HUES64 (cell line): ENCODE measurements at regions not wholly inside any gene's neighbourhood (a gene's known extent, or its start where the extent isn't known, plus 50 kb on each side); places are given as distances from the start of the nearest gene placed in this dataset.
"Not testable (repeated sequence)": the region's sequence is repeated elsewhere in the genome, so short reads cannot be mapped to it uniquely, and the experiment has no call there.

ENCODE experiments used
- H3K27ac ChIP-seq: 2 replicates; pipeline ENCODE4 v1.7.0; 2013; ENCODE audit warnings: low read depth, low read length, inconsistent platforms
- H3K27me3 ChIP-seq: 2 replicates; pipeline ENCODE4 v1.6.1; 2013; ENCODE audit warnings: mild to moderate bottlenecking, low read length; ENCODE audit not compliant: insufficient read depth
- H3K36me3 ChIP-seq: 2 replicates; pipeline ENCODE4 v1.6.1; 2013; ENCODE audit warnings: mild to moderate bottlenecking, low read length; ENCODE audit not compliant: insufficient read depth
- H3K4me1 ChIP-seq: 2 replicates; pipeline ENCODE4 v1.6.1; 2013; ENCODE audit warnings: mild to moderate bottlenecking, low read length, moderate library complexity; ENCODE audit not compliant: insufficient read depth
- H3K4me3 ChIP-seq: 2 replicates; pipeline ENCODE4 v1.5.1; 2013; ENCODE audit warnings: mild to moderate bottlenecking, low read length, moderate library complexity
- H3K9ac ChIP-seq: 2 replicates; pipeline ENCODE4 v1.6.1; 2013; ENCODE audit warnings: mild to moderate bottlenecking, low read depth, low read length
- H3K9me3 ChIP-seq: 2 replicates; pipeline ENCODE4 v1.6.1; 2013; ENCODE audit warnings: low read depth, low read length; ENCODE audit not compliant: insufficient read depth
- WGBS: fragments of 150-250, 120-280 bp; methylation state at CpG from one replicate; pipeline ENCODE4 v1.1.7; 2013; ENCODE audit warnings: missing lambda C conversion rate; 5-methylcytosine and 5-hydroxymethylcytosine counted together

DNA sequence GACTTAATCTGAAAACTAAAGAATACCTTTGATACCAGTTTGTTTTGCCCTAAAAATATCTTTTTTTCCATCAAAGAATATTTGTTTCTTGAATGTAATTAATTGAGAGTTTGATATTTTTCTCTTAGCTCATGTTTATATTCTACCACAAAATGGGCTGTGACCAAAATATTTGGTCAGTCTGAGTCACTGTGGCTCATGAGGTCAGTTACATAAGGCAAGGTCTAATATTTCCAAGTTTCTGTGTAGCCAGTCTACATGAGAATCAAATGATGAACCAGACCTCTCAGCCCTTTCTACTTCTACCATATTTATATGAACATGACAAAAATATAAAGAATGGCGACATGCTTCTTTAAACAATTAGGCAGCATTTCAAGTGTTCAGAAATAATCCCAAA, 83.0 kb upstream of the IVNS1ABP start:
- Histone ChIP-seq H3K27me3 (no peaks in the 10 kb centered on the region), H3K4me3 (no peak overlapping the region), H3K36me3 (no peaks in the 10 kb centered on the region), H3K27ac (no peak overlapping the region), H3K9ac (no peak overlapping the region), H3K9me3 (no peaks in the 10 kb centered on the region), H3K4me1 (peaks cover 12% of the 10 kb centered on the region)
- 100% methylated on average over 1 of the region's 1 CpG for WGBS

DNA sequence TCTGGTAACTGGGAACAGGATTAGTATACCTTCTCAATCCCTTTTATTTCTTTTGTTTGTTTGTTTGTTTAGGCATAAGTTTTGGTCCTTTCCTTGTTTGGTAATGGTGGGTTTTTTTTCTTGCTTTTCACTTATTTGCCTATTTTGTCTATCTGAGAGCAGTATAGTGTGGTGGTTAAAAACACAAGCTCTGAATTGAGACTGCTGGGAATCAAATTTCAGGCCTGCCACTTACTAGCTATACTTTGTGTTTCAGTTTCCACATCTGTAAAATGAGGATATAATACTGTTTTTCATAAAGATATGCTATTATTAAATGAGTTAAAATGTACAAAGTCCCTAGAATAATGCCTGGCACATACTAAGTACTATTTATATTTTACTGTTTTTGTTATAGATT, 81.6 kb upstream of the IVNS1ABP start:
- no peaks in the 10 kb centered on the region for H3K36me3 ChIP-seq
- H3K27me3 ChIP-seq: no peaks in the 10 kb centered on the region
- no peak overlapping the region for H3K4me3 ChIP-seq

DNA sequence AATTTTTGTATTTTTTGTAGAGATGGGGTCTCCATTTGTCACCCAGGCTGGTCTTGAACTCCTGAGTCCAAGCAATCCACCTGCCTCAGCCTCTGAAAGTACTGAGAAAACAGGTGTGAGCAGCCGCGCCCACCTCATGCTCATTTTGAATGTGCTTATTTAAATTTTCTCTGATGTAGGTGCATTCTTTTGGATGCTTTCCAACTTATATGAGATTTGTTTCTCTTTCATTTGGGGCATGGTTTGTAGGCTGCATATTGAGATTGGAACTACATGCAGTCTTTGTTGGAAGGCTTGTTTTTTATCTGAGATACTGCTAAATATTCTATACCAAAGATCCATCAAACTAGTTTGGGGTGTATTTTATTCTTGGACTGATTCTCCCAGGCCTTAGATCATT, 81.0 kb upstream of the IVNS1ABP start:
- peaks cover 12% of the 10 kb centered on the region for H3K4me1 ChIP-seq
- no peak overlapping the region for H3K4me3 ChIP-seq
- no peaks in the 10 kb centered on the region for H3K9me3 ChIP-seq
- no peak overlapping the region for H3K9ac ChIP-seq
- 94% methylated on average over 2 of the region's 2 CpGs for WGBS
- H3K27me3 ChIP-seq: no peaks in the 10 kb centered on the region
- H3K36me3 ChIP-seq: no peaks in the 10 kb centered on the region
- H3K27ac ChIP-seq: no peak overlapping the region

More for the DNA sequence above, 81.6 kb upstream of the IVNS1ABP start:
- no peak overlapping the region for H3K9ac ChIP-seq
- H3K27ac ChIP-seq: no peak overlapping the region
- no peaks in the 10 kb centered on the region for H3K9me3 ChIP-seq
- H3K4me1 ChIP-seq: peaks cover 12% of the 10 kb centered on the region

DNA sequence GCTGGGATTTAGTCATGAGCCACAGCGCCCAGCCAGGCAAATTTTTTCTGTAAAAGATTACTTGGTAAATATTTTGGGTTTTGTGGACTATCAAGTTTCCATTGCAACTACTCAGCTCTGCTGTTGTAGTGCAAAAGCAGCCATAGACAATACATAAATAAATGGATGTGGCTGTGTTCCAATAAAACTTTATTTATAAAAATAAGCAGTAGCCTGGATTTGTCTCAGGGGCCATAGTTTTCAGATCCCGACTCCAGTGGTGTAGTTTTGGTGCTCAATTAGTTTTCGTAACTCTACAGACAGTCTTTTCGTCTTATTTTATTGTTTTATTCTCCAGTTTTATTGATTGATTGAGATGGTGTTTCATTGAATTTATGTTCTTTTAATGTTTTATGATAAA, 80.1 kb upstream of the IVNS1ABP start:
- 97% methylated on average over 4 of the region's 4 CpGs for WGBS
- H3K4me1 ChIP-seq: peaks cover 12% of the 10 kb centered on the region
- H3K36me3 ChIP-seq: no peaks in the 10 kb centered on the region
- H3K27ac ChIP-seq: no peak overlapping the region
- H3K9me3 ChIP-seq: no peaks in the 10 kb centered on the region
- no peak overlapping the region for H3K9ac ChIP-seq
- H3K27me3 ChIP-seq: no peaks in the 10 kb centered on the region
- H3K4me3 ChIP-seq: no peak overlapping the region

DNA sequence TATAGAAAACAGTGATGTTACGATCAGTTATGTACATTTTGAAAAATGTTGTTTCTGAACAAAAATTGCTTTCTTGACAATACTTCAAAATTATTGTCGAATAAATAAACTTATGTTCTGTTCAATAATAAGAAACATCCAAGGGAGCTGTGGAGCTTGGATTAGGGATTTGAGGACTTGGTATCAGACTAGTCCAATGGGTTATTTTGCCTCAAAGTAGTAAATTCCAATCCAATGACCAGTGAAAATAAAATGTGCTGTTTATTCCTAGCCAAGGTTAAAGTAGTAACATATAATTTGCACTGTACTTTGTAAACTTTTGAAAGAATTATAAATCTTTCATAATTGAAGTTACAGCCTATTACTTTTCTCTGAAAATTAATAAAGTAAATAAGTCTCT, 79.1 kb upstream of the IVNS1ABP start:
- H3K27ac ChIP-seq: no peak overlapping the region
- H3K9ac ChIP-seq: no peak overlapping the region
- no CpG with 5 or more reads among the region's 2 CpGs for WGBS
- H3K36me3 ChIP-seq: no peaks in the 10 kb centered on the region
- H3K4me1 ChIP-seq: peaks cover 5% of the 10 kb centered on the region
- H3K4me3 ChIP-seq: no peak overlapping the region
- H3K9me3 ChIP-seq: no peaks in the 10 kb centered on the region
- no peaks in the 10 kb centered on the region for H3K27me3 ChIP-seq

DNA sequence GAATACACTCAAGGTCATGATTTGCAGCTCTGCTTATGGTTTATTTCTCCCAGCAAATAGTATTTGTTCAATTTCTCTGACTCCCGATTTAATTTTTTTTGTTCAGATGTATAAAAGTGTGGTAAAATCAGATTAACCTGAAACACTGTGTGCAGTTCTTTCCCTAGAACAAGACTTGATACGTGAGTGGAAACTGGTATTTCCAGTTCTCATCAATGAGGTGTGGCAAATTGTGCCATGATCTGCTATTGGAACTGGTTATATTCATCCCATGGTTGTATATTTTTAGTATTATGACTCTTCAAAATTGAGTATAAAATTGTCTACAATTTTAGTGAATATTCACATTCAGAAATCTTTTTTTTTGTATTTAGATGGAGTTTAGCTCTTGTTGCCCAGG, 76.8 kb upstream of the IVNS1ABP start:
- no peak overlapping the region for H3K27ac ChIP-seq
- H3K27me3 ChIP-seq: no peaks in the 10 kb centered on the region
- H3K9ac ChIP-seq: no peak overlapping the region
- H3K36me3 ChIP-seq: no peaks in the 10 kb centered on the region
- no peaks in the 10 kb centered on the region for H3K9me3 ChIP-seq
- H3K4me1 ChIP-seq: no peaks in the 10 kb centered on the region
- no peak overlapping the region for H3K4me3 ChIP-seq
- 96% methylated on average over 2 of the region's 2 CpGs for WGBS

DNA sequence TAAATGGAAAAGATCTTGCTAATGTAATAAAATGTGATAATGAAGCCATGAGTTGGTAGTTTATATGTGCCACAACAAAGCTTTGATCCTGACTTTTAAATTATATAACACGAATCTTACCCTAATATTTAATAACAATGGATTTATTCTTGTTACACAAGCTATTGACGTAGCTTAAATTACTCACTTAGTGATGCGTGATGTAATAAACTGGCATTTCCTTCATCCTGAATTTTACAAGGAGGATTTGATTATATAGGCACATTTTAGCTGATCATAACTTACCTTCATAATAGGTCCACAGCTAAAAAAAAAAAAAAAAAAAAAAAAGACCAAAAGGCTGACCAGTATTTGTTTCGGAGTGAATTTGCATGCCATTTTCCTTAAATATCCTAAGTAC, 76.2 kb upstream of the IVNS1ABP start:
- 100% methylated on average over 3 of the region's 4 CpGs for WGBS
- H3K36me3 ChIP-seq: no peaks in the 10 kb centered on the region
- no peaks in the 10 kb centered on the region for H3K9me3 ChIP-seq
- H3K27ac ChIP-seq: no peak overlapping the region
- no peak overlapping the region for H3K9ac ChIP-seq
- no peaks in the 10 kb centered on the region for H3K4me1 ChIP-seq
- H3K4me3 ChIP-seq: no peak overlapping the region
- H3K27me3 ChIP-seq: no peaks in the 10 kb centered on the region

DNA sequence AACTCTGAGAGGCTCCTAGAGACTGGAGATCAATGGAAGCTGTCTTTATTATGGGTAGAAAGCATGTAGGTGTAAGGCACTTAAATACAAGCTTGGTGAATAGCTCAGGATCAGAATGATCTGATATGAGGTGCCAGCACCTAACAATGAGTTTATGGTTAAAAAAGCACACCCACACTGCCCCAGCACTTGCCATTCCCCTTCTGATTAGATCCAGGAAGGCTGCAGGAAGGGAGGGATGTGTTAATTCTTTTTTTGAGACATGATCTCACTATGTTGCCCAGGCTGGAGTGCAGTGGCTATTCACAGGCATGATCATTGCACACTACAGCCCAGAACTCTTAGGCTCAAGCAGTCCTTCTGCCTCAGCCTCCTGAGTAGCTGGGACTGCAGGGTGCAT, 71.8 kb upstream of the IVNS1ABP start:
- no peak overlapping the region for H3K4me3 ChIP-seq
- no peak overlapping the region for H3K9ac ChIP-seq
- H3K9me3 ChIP-seq: peaks cover 9% of the 10 kb centered on the region
- no peaks in the 10 kb centered on the region for H3K27me3 ChIP-seq
- H3K36me3 ChIP-seq: no peaks in the 10 kb centered on the region
- no peak overlapping the region for H3K27ac ChIP-seq
- H3K4me1 ChIP-seq: no peaks in the 10 kb centered on the region

DNA sequence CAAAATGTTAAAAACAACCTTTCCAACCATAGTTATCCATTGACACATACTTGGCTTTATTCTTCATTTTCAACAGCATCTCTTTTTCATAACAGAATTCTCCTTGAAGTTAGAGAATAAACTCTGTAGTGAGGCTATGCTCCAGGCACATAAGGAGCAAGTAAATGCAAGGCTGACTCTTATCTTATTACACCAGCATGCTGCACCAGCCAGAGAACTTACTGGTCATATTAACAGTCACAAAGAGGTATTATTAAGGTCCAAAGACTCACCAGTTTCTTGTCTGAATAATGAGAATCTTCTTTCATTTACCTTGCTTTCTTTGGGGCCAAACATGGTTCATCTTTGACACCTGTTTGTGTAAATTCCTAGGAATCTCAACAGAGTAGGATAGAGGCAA, 71.3 kb upstream of the IVNS1ABP start:
- Histone ChIP-seq H3K36me3 (no peaks in the 10 kb centered on the region), H3K27ac (no peak overlapping the region), H3K4me1 (no peaks in the 10 kb centered on the region), H3K9me3 (peaks cover 9% of the 10 kb centered on the region), H3K4me3 (no peak overlapping the region), H3K9ac (no peak overlapping the region), H3K27me3 (no peaks in the 10 kb centered on the region)

DNA sequence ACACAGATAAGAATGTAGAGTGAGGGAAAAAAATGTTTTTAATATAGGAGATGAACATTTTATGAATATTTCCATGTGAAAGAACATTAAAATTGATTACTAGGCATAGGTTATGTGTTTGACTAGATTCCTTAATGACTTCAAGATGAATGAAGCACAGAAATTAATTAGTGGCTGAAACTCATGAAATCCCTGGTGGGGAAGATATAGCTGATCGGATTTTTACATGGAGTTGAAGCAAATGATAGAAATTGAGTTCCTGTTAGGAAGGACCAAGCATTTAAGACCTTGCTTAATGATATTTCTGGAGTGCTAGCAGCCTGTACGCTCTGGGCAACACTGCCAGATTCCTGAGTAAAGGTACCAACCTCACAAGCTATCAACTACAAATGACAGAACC, 68.9 kb upstream of the IVNS1ABP start:
- Histone ChIP-seq H3K9me3 (peaks cover 9% of the 10 kb centered on the region), H3K4me3 (no peak overlapping the region), H3K4me1 (no peaks in the 10 kb centered on the region), H3K27ac (no peak overlapping the region), H3K27me3 (no peaks in the 10 kb centered on the region), H3K9ac (no peak overlapping the region), H3K36me3 (no peaks in the 10 kb centered on the region)
- 94% methylated on average over 2 of the region's 2 CpGs for WGBS

DNA sequence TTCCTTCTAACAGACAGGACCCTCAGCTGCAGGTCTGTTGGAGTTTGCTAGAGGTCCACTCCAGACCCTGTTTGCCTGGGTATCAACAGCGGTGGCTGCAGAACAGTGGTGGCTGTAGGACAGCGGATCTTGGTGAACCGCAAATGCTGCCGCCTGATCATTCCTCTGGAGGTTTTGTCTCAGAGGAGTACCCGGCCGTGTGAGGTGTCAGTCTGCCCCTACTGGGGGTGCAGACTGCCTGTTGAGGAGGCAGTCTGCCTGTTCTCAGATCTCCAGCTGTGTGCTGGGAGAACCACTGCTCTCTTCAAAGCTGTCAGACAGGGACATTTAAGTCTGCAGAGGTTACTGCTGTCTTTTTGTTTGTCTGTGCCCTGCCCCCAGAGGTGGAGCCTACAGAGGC, 66.8 kb upstream of the IVNS1ABP start:
- 89% methylated on average over 6 of the region's 6 CpGs for WGBS
- H3K27ac ChIP-seq, H3K9ac ChIP-seq, H3K36me3 ChIP-seq, H3K4me1 ChIP-seq, H3K9me3 ChIP-seq, H3K27me3 ChIP-seq, H3K4me3 ChIP-seq: not testable (repeated sequence)

DNA sequence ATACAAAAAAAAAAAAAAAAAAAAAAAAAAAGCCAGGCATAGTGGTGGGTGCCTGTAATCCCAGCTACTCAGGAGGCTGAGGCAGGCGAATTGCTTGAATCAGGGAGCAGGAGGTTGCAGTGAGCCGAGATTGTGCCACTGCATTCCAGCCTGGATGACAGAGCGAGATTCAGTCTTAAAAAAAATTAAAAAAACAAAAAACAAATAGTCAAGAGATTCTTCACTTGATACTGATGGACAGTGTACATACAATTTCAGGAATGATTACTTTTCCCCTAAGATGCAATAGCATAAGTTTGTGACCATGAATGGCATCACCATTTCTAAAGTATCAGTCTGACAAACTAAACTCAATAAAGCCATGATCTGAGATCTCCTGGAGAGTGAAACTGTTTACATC, 60.8 kb upstream of the IVNS1ABP start:
- Histone ChIP-seq H3K27ac (no peak overlapping the region), H3K36me3 (no peaks in the 10 kb centered on the region), H3K9ac (no peak overlapping the region), H3K9me3 (no peaks in the 10 kb centered on the region), H3K4me3 (no peak overlapping the region), H3K4me1 (peaks cover 5% of the 10 kb centered on the region; the same call in 1 of the 2 replicates), H3K27me3 (no peaks in the 10 kb centered on the region)
- WGBS: 93% methylated on average over 3 of the region's 3 CpGs
